ENCODE measurements at regions not wholly inside any gene's neighbourhood (a gene's known extent, or its start where the extent isn't known, plus 50 kb on each side); places are given as distances from the start of the nearest gene placed in this dataset.

GRCh38 chr20:24815931-24816330 is 133.1 kb upstream of the CST7 start:
- TF ChIP-seq, protein P1, sequence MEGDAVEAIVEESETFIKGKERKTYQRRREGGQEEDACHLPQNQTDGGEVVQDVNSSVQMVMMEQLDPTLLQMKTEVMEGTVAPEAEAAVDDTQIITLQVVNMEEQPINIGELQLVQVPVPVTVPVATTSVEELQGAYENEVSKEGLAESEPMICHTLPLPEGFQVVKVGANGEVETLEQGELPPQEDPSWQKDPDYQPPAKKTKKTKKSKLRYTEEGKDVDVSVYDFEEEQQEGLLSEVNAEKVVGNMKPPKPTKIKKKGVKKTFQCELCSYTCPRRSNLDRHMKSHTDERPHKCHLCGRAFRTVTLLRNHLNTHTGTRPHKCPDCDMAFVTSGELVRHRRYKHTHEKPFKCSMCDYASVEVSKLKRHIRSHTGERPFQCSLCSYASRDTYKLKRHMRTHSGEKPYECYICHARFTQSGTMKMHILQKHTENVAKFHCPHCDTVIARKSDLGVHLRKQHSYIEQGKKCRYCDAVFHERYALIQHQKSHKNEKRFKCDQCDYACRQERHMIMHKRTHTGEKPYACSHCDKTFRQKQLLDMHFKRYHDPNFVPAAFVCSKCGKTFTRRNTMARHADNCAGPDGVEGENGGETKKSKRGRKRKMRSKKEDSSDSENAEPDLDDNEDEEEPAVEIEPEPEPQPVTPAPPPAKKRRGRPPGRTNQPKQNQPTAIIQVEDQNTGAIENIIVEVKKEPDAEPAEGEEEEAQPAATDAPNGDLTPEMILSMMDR (IDR thresholded peaks at IDR 0.05) = no peak

DNA sequence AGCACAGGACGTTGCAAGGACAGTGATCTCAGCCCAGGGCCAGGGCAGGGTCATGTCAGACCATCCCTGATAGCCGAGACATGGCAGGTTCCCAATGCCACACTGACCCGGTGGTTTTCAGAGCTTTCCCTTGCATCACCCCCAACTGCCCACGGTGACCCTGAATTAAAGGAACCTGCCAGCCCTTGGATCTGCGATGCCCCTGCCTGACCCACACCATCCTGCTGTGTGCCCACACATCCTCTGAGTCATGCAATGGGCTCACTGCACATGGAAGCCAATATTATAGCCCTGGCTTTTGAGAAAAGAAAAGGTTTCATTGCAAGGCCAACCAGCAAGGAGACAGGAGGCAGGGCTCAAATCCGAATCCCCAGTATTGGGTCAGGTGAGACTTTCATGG is 132.6 kb upstream of the CST7 start:
- TF ChIP-seq, protein P1 (IDR thresholded peaks at IDR 0.05) = no peak

GRCh38 chr20:24816907-24817306 is 132.2 kb upstream of the CST7 start:
- TF ChIP-seq, protein P1 (IDR thresholded peaks at IDR 0.05) = no peak

DNA sequence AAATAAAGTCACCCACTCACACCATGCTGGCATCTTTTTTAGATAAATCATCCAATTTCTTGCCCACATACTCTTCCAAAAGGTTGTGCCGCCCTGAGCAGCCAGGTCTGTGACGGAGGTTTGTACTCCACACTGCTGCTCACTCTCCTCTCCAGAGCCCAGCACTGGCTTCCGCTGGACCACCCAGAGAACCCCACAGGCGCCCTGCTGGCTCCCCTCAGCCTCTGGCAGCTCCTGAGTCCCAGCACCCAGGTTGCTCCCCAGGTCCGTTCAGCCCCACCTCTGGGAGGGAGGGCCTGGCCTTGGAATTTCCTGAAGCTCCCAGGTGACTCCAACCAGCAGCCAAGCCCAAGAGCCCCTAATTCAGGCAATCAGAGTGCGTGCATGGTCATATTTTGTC is 131.7 kb upstream of the CST7 start:
- TF ChIP-seq, protein P1 (IDR thresholded peaks at IDR 0.05) = no peak

DNA sequence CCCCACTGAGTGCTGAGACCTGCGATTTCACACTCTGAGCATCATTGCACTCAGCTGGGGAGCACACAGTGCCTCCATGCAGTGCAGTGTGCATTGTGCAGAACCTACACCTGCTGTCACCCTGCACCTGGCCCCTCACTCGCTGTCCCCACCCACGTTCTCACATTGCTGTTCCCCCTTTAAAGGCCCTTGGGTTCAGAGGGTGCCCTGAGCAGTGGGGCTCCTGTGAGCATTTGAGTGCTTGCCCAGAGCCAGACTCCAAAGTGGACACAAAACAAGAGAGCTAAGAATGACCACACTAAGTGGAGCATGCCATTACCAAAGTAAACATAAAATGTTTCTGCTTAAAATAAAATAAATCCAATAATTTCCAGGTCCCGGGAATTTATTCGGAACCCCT is 131.0 kb upstream of the CST7 start:
- TF ChIP-seq, protein P1 (IDR thresholded peaks at IDR 0.05) = no peak

DNA sequence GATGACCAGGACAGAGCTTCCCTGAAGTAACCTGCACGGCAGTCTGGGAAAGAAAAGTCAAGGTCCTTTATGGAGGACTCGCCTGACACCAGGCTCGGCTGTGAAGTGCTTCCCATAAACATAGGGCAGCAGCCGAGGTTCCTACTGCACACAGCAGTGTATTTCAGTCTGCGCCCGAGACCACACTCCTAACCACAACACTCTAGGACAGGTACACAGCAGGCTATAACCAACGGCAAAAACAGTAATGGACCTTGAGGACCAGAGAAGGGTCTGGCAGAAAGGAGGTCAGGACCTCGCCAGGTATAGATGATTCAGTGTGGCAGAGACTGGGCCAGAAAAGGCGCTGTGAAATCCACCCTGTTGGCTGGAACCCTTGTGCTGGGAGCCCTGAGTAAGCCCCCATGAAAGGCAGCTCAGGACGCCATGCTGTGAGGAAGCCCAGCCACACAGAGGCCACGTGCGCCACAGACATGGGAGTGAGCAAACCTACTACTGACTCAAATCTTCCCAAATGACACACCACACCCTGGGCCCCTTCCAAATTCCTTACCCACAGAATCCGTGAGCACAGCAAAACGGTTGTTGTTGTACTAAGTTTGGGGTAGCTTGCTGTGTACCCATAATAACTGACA is 129.6 kb upstream of the CST7 start:
- TF ChIP-seq, protein P1 (IDR thresholded peaks at IDR 0.05) = no peak

DNA sequence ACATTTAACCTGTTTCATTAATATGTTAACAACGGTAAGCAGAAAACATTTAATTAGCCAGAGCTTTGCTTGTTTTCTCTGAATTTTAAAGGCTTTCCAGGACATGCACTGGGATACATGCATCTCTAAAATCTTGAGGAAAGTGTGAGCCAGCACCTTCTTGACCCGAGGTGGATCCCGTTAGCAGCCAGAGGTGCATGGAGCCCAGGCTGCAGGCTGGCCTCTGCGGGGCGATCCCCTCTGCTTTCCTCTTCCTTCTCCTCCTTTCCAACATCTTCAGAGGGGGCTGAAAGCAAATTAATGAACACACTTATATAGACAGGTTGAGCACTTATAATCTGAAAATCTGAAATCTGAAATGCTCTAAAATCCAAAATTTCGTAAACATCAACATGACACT is 128.7 kb upstream of the CST7 start:
- TF ChIP-seq, protein P1 (IDR thresholded peaks at IDR 0.05) = no peak

- TF ChIP-seq, protein P1 (IDR thresholded peaks at IDR 0.05) = no peak
Observed at GRCh38 chr20:24821391-24821790, 127.7 kb upstream of the CST7 start.

All from LNCAP (cell line).